Muscle layer of colon (tissue), 2 donors: ENCODE measurements at regions not wholly inside any gene's neighbourhood (a gene's known extent, or its start where the extent isn't known, plus 50 kb on each side); places are given as distances from the start of the nearest gene placed in this dataset.

Source experiments
- H3K27ac ChIP-seq: one replicate; pipeline ENCODE4 v1.7.0; 2013; ENCODE audit warnings: low read depth, mild to moderate bottlenecking, low read length, moderate library complexity
- H3K27me3 ChIP-seq, 2 donors: one replicate each; pipeline ENCODE4 v1.7.0; 2013; ENCODE audit warnings: low read length in 2 of 2, mild to moderate bottlenecking in 2 of 2; ENCODE audit not compliant: insufficient read depth in 2 of 2, control insufficient read depth in 1 of 2
- H3K36me3 ChIP-seq: one replicate; pipeline ENCODE4 v1.7.0; 2013; ENCODE audit warnings: mild to moderate bottlenecking, low read length; ENCODE audit not compliant: insufficient read depth
- H3K4me1 ChIP-seq: one replicate; pipeline ENCODE4 v1.7.0; 2013; ENCODE audit warnings: mild to moderate bottlenecking, low read length; ENCODE audit not compliant: insufficient read depth
- H3K4me3 ChIP-seq, 2 donors: one replicate each; pipeline ENCODE4 v1.7.0; 2013; ENCODE audit warnings: low read length in 2 of 2, low read depth in 1 of 2, mild to moderate bottlenecking in 1 of 2, moderate library complexity in 1 of 2
- H3K9ac ChIP-seq: one replicate; pipeline ENCODE4 v1.7.0; 2013; ENCODE audit warnings: low read length
- H3K9me3 ChIP-seq: one replicate; pipeline ENCODE4 v1.7.0; 2013; ENCODE audit warnings: mild to moderate bottlenecking, low read length
- donor health status: abdominal sarcoma.
- donor health status: Adenocarcinoma of cecum.

- Histone ChIP-seq H3K9ac (no peak overlapping the region), H3K27ac (no peak overlapping the region), H3K4me1 (peaks cover 10% of the 10 kb centered on the region), H3K27me3 (no peaks in the 10 kb centered on the region), H3K36me3 (no peaks in the 10 kb centered on the region), H3K4me3 (no peak overlapping the region), H3K9me3 (no peaks in the 10 kb centered on the region)
These were observed 146.0 kb upstream of the SOX11 start for GRCh38 chr2:5546181-5546580.

GRCh38 chr2:5548991-5549715 lies 143.0 kb upstream of the SOX11 start:
- no peaks in the 10 kb centered on the region for H3K36me3 ChIP-seq
- no peak overlapping the region for H3K27ac ChIP-seq
- no peaks in the 10 kb centered on the region for H3K9me3 ChIP-seq
- H3K27me3 ChIP-seq, result no peaks in the 10 kb centered on the region
- H3K4me3 ChIP-seq, result no peak overlapping the region
- peaks cover 10% of the 10 kb centered on the region for H3K4me1 ChIP-seq
- no peak overlapping the region for H3K9ac ChIP-seq

GRCh38 chr2:5549771-5550170 lies 142.4 kb upstream of the SOX11 start:
- Histone ChIP-seq H3K4me1 (peaks cover 10% of the 10 kb centered on the region), H3K4me3 (no peak overlapping the region), H3K9ac (no peak overlapping the region), H3K27me3 (no peaks in the 10 kb centered on the region), H3K27ac (no peak overlapping the region), H3K9me3 (no peaks in the 10 kb centered on the region), H3K36me3 (no peaks in the 10 kb centered on the region)

- Histone ChIP-seq H3K9ac (no peak overlapping the region), H3K4me1 (peaks cover under 1% of the 10 kb centered on the region), H3K4me3 (no peak overlapping the region), H3K9me3 (no peaks in the 10 kb centered on the region), H3K36me3 (no peaks in the 10 kb centered on the region), H3K27me3 (no peaks in the 10 kb centered on the region), H3K27ac (no peak overlapping the region)
These were observed 136.5 kb upstream of the SOX11 start for GRCh38 chr2:5555636-5556035.

- Histone ChIP-seq H3K27me3 (no peaks in the 10 kb centered on the region), H3K36me3 (no peaks in the 10 kb centered on the region), H3K9me3 (no peaks in the 10 kb centered on the region), H3K27ac (no peak overlapping the region), H3K4me3 (no peak overlapping the region), H3K9ac (no peak overlapping the region), H3K4me1 (peaks cover 6% of the 10 kb centered on the region)
These were observed 131.2 kb upstream of the SOX11 start for GRCh38 chr2:5561006-5561405.

GRCh38 chr2:5562426-5562825 lies 129.8 kb upstream of the SOX11 start:
- Histone ChIP-seq H3K4me1 (peaks cover 6% of the 10 kb centered on the region), H3K36me3 (no peaks in the 10 kb centered on the region), H3K9me3 (no peaks in the 10 kb centered on the region), H3K27ac (no peak overlapping the region), H3K27me3 (no peaks in the 10 kb centered on the region), H3K4me3 (no peak overlapping the region), H3K9ac (no peak overlapping the region)

GRCh38 chr2:5562865-5563264 lies 129.3 kb upstream of the SOX11 start:
- Histone ChIP-seq H3K9me3 (no peaks in the 10 kb centered on the region), H3K9ac (no peak overlapping the region), H3K27me3 (no peaks in the 10 kb centered on the region), H3K36me3 (no peaks in the 10 kb centered on the region), H3K4me3 (no peak overlapping the region), H3K27ac (no peak overlapping the region), H3K4me1 (peaks cover 6% of the 10 kb centered on the region)

- Histone ChIP-seq H3K4me3 (no peak overlapping the region), H3K9ac (no peak overlapping the region)
These were observed 128.8 kb upstream of the SOX11 start for GRCh38 chr2:5563411-5563810.

GRCh38 chr2:5569256-5569655 lies 122.9 kb upstream of the SOX11 start:
- Histone ChIP-seq H3K36me3 (no peaks in the 10 kb centered on the region), H3K4me1 (no peaks in the 10 kb centered on the region), H3K27ac (no peak overlapping the region), H3K9me3 (no peaks in the 10 kb centered on the region), H3K4me3 (no peak overlapping the region), H3K9ac (no peak overlapping the region), H3K27me3 (no peaks in the 10 kb centered on the region)

More at GRCh38 chr2:5563411-5563810, 128.8 kb upstream of the SOX11 start:
- no peaks in the 10 kb centered on the region for H3K9me3 ChIP-seq
- no peak overlapping the region for H3K27ac ChIP-seq
- no peaks in the 10 kb centered on the region for H3K27me3 ChIP-seq
- peaks cover 6% of the 10 kb centered on the region for H3K4me1 ChIP-seq
- H3K36me3 ChIP-seq, result no peaks in the 10 kb centered on the region

GRCh38 chr2:5576015-5576414 lies 116.2 kb upstream of the SOX11 start:
- H3K27me3 ChIP-seq, result no peaks in the 10 kb centered on the region
- H3K4me3 ChIP-seq, result no peak overlapping the region
- no peak overlapping the region for H3K27ac ChIP-seq
- no peaks in the 10 kb centered on the region for H3K36me3 ChIP-seq
- H3K9ac ChIP-seq, result no peak overlapping the region
- no peaks in the 10 kb centered on the region for H3K9me3 ChIP-seq
- no peaks in the 10 kb centered on the region for H3K4me1 ChIP-seq

- H3K27me3 ChIP-seq, result no peaks in the 10 kb centered on the region
- no peak overlapping the region for H3K9ac ChIP-seq
- H3K27ac ChIP-seq, result no peak overlapping the region
- H3K9me3 ChIP-seq, result no peaks in the 10 kb centered on the region
- no peaks in the 10 kb centered on the region for H3K36me3 ChIP-seq
- H3K4me3 ChIP-seq, result no peak overlapping the region
- no peaks in the 10 kb centered on the region for H3K4me1 ChIP-seq
These were observed 104.4 kb upstream of the SOX11 start for GRCh38 chr2:5587766-5588165.

- no peak overlapping the region for H3K4me3 ChIP-seq
- H3K9ac ChIP-seq, result no peak overlapping the region
- no peak overlapping the region for H3K27ac ChIP-seq
- no peaks in the 10 kb centered on the region for H3K4me1 ChIP-seq
- H3K27me3 ChIP-seq, result no peaks in the 10 kb centered on the region
- H3K9me3 ChIP-seq, result no peaks in the 10 kb centered on the region
- H3K36me3 ChIP-seq, result no peaks in the 10 kb centered on the region
These were observed 103.6 kb upstream of the SOX11 start for GRCh38 chr2:5588601-5589000.
